ENCODE measurements at regions not wholly inside any gene's neighbourhood (a gene's known extent, or its start where the extent isn't known, plus 50 kb on each side); places are given as distances from the start of the nearest gene placed in this dataset.

- TF ChIP-seq POLR2AphosphoS5 (IDR thresholded peaks at IDR 0.05), result no peak
- TF ChIP-seq CTCF (IDR thresholded peaks at IDR 0.05), result no peak
- no peak for TF ChIP-seq POLR2A (IDR thresholded peaks at IDR 0.05)
- TF ChIP-seq EP300 (IDR thresholded peaks at IDR 0.05), result no peak
Measured at GRCh38 chr11:115893461-115894099, 389.4 kb upstream of the CADM1 start.

All from suprapubic skin (tissue), 4 donors.